Ascending aorta (tissue), 2 donors: ENCODE measurements at regions not wholly inside any gene's neighbourhood (a gene's known extent, or its start where the extent isn't known, plus 50 kb on each side); places are given as distances from the start of the nearest gene placed in this dataset.

ENCODE experiments used
- DNase-seq, 2 donors: peaks; one replicate each; pipeline ENCODE4 v3.0.0-alpha.2; 2019; ENCODE audit warnings: low spot score in 2 of 2
- H3K27ac ChIP-seq, 2 donors: fragments of 200-600 bp; sonication (generic); one replicate each; pipeline ENCODE4 v1.5.1; 2016 to 2017; ENCODE audit warnings: mild to moderate bottlenecking in 1 of 2
- H3K27me3 ChIP-seq: fragments of 200-600 bp; sonication (generic); one replicate; pipeline ENCODE4 v1.5.1; 2017
- H3K36me3 ChIP-seq, 2 donors: fragments of 200-600 bp; sonication (generic); one replicate each; pipeline ENCODE4 v1.5.1; 2016
- H3K4me1 ChIP-seq, 2 donors: fragments of 200-600 bp; sonication (generic); one replicate each; pipeline ENCODE4 v1.5.1; 2016 to 2017; ENCODE audit warnings: mild to moderate bottlenecking in 1 of 2
- H3K4me3 ChIP-seq, 2 donors: fragments of 200-600 bp; sonication (generic); one replicate each; pipeline ENCODE4 v1.5.1; 2016 to 2017; ENCODE audit warnings: mild to moderate bottlenecking in 1 of 2
- H3K9me3 ChIP-seq, 2 donors: fragments of 200-600 bp; sonication (generic); one replicate each; pipeline ENCODE4 v1.5.1; 2016
- CTCF ChIP-seq, 3 experiments: fragments of 200-600 bp in 2 of 3; fragments of 450-650 bp in 1 of 3; sonication (generic) in 2 of 3; IDR thresholded peaks; one replicate each; pipeline ENCODE4 v1.5.1; 2016 to 2019; ENCODE audit warnings: antibody characterized with exemption in 3 of 3, mild to moderate bottlenecking in 1 of 3, moderate library complexity in 1 of 3
- intact Hi-C: fragments of 100-400 bp; cut with DNase I; formaldehyde crosslinking; loops from one replicate; pipeline ENCODE4 v1.15.1; 2023

- intact Hi-C loops = no loop called here
- H3K9me3 ChIP-seq = no peaks in the 10 kb centered on the region
- no peaks in the 10 kb centered on the region for H3K27me3 ChIP-seq
- no peaks in the 10 kb centered on the region for H3K36me3 ChIP-seq
- peak overlapping the region; percentile 84 to 87 for H3K27ac ChIP-seq
- DNase-seq = peak in 1 of 2 donors; percentile 80
- TF ChIP-seq CTCF (IDR thresholded peaks at IDR 0.05) = no peak
- H3K4me3 ChIP-seq = no peak overlapping the region
- H3K4me1 ChIP-seq = peaks cover 4 to 28% of the 10 kb centered on the region in 2 donors
Measured at GRCh38 chr3:27559835-27560234, 75.7 kb upstream of the SLC4A7 start.

DNA sequence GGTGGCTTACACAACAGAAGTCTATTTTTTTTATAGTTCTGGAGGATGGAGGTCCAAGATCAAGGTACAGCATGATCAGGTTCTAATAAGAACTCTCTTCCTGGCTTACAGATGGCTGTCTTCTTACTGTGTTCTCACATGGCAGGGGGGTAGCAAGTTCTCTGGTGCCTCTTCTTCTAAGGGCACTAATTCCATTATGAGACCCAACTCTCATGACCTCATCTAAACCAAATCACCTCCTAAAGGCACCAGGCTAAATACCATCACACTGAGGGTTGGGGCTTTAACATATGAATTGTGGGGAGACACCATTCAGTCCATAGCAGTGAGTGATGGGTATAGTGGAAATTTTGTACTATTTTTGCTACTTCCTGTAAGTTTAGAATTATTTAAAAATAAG lies 75.2 kb upstream of the SLC4A7 start:
- intact Hi-C loops = no loop called here
- DNase-seq = no peak
- no peak overlapping the region for H3K4me3 ChIP-seq
- H3K4me1 ChIP-seq = peaks cover 4 to 28% of the 10 kb centered on the region in 2 donors
- H3K36me3 ChIP-seq = no peaks in the 10 kb centered on the region
- H3K27me3 ChIP-seq = no peaks in the 10 kb centered on the region
- no peak for TF ChIP-seq CTCF (IDR thresholded peaks at IDR 0.05)
- H3K27ac ChIP-seq = peak overlapping the region; percentile 84 to 87
- H3K9me3 ChIP-seq = no peaks in the 10 kb centered on the region

DNA sequence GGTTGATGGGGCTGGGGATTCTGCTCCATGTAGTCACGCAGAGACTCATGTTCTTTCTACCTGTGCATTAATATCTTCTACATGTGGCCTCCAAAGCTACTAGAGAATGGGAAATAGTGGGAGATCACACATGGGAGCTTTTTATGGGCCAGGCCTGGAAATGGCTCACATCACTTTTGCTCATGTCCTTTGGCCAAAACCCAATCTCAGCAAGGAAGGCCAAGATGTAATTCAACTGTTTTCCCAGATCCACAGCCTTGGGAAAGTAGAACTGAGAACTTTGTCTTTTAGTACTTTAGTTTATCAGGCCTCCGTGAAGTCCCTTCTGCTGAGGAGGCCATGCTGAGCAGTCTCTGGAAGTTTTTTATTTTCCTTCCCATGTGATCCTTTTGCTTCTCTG lies 73.2 kb upstream of the SLC4A7 start:
- Histone ChIP-seq H3K9me3 (no peaks in the 10 kb centered on the region), H3K4me3 (no peak overlapping the region), H3K27me3 (no peaks in the 10 kb centered on the region), H3K4me1 (peaks cover 4 to 28% of the 10 kb centered on the region in 2 donors), H3K27ac (peak overlapping the region; percentile 84 to 87), H3K36me3 (no peaks in the 10 kb centered on the region)
- intact Hi-C loops = no loop called here
- TF ChIP-seq CTCF (IDR thresholded peaks at IDR 0.05) = no peak
- DNase-seq = no peak

DNA sequence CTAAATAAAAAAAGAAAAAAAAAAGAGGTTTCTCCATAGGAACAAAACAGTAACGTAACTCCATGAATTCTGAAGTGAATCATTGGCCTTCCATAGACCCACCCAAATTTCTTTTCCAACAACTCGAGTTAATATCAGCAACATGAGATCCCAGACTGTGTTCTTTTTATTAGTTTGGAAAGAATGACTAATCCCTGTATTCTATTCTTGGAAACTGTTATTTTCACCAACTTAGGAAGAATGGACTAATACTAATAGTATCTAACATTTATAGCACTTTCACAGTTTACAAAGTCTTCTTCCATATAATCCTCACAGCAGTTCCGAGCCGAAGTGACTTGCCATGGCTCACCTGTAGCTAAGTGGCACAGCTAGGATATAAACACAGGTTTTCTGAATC lies 72.7 kb upstream of the SLC4A7 start:
- Histone ChIP-seq H3K4me1 (peaks cover 4 to 28% of the 10 kb centered on the region in 2 donors), H3K27ac (peak overlapping the region; percentile 84 to 87), H3K27me3 (no peaks in the 10 kb centered on the region), H3K4me3 (no peak overlapping the region), H3K36me3 (no peaks in the 10 kb centered on the region), H3K9me3 (no peaks in the 10 kb centered on the region)
- DNase-seq = no peak
- no peak for TF ChIP-seq CTCF (IDR thresholded peaks at IDR 0.05)
- intact Hi-C loops = loop anchor here (1.0 kb wide), 1 partner anchor 22 kb away; no protein-coding TSS in a partner anchor

DNA sequence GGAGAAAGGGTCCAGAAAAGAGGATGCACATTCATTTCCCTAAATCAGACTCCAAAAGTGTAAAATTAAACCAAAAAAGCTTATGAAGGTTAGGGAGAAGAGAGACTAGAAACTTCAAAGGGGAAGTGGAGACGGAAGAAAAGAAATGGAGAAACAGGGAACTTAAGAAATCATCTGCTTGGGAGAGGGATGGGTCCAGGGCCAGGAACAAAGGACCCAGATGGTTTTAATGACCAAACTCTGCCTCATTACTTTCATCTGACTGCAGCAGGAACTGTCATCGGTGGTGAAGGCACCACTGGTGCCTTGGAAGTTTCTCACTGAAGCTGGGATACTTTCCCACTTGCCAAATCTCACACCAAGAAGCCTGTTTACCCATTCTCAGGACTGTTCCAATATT lies 70.5 kb upstream of the SLC4A7 start:
- Histone ChIP-seq H3K27ac (peak overlapping the region; percentile 29 to 57), H3K27me3 (no peaks in the 10 kb centered on the region), H3K9me3 (no peaks in the 10 kb centered on the region), H3K4me1 (peaks cover 1 to 21% of the 10 kb centered on the region in 2 donors), H3K4me3 (no peak overlapping the region), H3K36me3 (no peaks in the 10 kb centered on the region)
- DNase-seq = no peak
- no peak for TF ChIP-seq CTCF (IDR thresholded peaks at IDR 0.05)
- intact Hi-C loops = no loop called here
